ENCODE measurements at regions not wholly inside any gene's neighbourhood (a gene's known extent, or its start where the extent isn't known, plus 50 kb on each side); places are given as distances from the start of the nearest gene placed in this dataset.
A peak's percentile ranks its signal among the peaks of the same experiment; 100 is the strongest.

- Histone ChIP-seq H3K27ac (ENCODE audit: low read depth) (0 out of 2 replicates have a peak overlapping the region, but pooled peaks have one; percentile 15), H3K27me3 (ENCODE audit: insufficient read depth) (no peaks in the 10 kb centered on the region), H4K20me1 (replicated peaks; ENCODE audit: insufficient read depth) (no peaks in the 10 kb centered on the region), H3K4me1 (ENCODE audit: insufficient read depth) (peaks cover 20% of the 10 kb centered on the region), H3K36me3 (ENCODE audit: insufficient read depth) (no peaks in the 10 kb centered on the region), H3F3A (replicated peaks; ENCODE audit: low read depth) (no peaks in the 10 kb centered on the region), H3K9me2 (ENCODE audit: insufficient read depth) (peaks cover 4% of the 10 kb centered on the region; the same call in 1 of the 2 replicates), H3K4me2 (peak overlapping the region; percentile 49), H3K79me2 (replicated peaks; ENCODE audit: insufficient read depth) (no peaks in the 10 kb centered on the region), H2AFZ (peak overlapping the region; percentile 86; the same call in 1 of the 2 replicates), H3K4me3 (peak overlapping the region; percentile 9; the same call in 1 of the 2 replicates)
- TF ChIP-seq CREB1 (CRISPR knock-in tag; IDR thresholded peaks at IDR 0.05; ENCODE audit: low read depth) (no peak), REST (IDR thresholded peaks at IDR 0.05; ENCODE audit: unreplicated experiment) (no peak), JUNB (IDR thresholded peaks at IDR 0.05; ENCODE audit: unreplicated experiment) (no peak), POLR2AphosphoS5 (IDR thresholded peaks at IDR 0.05; ENCODE audit: low read depth) (no peak), NANOG (IDR thresholded peaks at IDR 0.05; ENCODE audit: borderline replicate concordance) (no peak), ZNF331 (CRISPR knock-in tag; IDR thresholded peaks at IDR 0.05; ENCODE audit: low read depth) (no peak), EZH2phosphoT487 (IDR thresholded peaks at IDR 0.05; ENCODE audit: unreplicated experiment) (no peak), STAT1 (IDR thresholded peaks at IDR 0.05; ENCODE audit: unreplicated experiment) (no peak), EZH2 (IDR thresholded peaks at IDR 0.05; ENCODE audit: low read depth, unreplicated experiment) (no peak), ETS1 (IDR thresholded peaks at IDR 0.05) (no peak)
- TF ChIP-seq, protein P1, sequence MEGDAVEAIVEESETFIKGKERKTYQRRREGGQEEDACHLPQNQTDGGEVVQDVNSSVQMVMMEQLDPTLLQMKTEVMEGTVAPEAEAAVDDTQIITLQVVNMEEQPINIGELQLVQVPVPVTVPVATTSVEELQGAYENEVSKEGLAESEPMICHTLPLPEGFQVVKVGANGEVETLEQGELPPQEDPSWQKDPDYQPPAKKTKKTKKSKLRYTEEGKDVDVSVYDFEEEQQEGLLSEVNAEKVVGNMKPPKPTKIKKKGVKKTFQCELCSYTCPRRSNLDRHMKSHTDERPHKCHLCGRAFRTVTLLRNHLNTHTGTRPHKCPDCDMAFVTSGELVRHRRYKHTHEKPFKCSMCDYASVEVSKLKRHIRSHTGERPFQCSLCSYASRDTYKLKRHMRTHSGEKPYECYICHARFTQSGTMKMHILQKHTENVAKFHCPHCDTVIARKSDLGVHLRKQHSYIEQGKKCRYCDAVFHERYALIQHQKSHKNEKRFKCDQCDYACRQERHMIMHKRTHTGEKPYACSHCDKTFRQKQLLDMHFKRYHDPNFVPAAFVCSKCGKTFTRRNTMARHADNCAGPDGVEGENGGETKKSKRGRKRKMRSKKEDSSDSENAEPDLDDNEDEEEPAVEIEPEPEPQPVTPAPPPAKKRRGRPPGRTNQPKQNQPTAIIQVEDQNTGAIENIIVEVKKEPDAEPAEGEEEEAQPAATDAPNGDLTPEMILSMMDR (conservative IDR thresholded peaks at IDR 0.05; ENCODE audit: low read depth in 2 of 2) = no peak
- TF ChIP-seq, protein P2, sequence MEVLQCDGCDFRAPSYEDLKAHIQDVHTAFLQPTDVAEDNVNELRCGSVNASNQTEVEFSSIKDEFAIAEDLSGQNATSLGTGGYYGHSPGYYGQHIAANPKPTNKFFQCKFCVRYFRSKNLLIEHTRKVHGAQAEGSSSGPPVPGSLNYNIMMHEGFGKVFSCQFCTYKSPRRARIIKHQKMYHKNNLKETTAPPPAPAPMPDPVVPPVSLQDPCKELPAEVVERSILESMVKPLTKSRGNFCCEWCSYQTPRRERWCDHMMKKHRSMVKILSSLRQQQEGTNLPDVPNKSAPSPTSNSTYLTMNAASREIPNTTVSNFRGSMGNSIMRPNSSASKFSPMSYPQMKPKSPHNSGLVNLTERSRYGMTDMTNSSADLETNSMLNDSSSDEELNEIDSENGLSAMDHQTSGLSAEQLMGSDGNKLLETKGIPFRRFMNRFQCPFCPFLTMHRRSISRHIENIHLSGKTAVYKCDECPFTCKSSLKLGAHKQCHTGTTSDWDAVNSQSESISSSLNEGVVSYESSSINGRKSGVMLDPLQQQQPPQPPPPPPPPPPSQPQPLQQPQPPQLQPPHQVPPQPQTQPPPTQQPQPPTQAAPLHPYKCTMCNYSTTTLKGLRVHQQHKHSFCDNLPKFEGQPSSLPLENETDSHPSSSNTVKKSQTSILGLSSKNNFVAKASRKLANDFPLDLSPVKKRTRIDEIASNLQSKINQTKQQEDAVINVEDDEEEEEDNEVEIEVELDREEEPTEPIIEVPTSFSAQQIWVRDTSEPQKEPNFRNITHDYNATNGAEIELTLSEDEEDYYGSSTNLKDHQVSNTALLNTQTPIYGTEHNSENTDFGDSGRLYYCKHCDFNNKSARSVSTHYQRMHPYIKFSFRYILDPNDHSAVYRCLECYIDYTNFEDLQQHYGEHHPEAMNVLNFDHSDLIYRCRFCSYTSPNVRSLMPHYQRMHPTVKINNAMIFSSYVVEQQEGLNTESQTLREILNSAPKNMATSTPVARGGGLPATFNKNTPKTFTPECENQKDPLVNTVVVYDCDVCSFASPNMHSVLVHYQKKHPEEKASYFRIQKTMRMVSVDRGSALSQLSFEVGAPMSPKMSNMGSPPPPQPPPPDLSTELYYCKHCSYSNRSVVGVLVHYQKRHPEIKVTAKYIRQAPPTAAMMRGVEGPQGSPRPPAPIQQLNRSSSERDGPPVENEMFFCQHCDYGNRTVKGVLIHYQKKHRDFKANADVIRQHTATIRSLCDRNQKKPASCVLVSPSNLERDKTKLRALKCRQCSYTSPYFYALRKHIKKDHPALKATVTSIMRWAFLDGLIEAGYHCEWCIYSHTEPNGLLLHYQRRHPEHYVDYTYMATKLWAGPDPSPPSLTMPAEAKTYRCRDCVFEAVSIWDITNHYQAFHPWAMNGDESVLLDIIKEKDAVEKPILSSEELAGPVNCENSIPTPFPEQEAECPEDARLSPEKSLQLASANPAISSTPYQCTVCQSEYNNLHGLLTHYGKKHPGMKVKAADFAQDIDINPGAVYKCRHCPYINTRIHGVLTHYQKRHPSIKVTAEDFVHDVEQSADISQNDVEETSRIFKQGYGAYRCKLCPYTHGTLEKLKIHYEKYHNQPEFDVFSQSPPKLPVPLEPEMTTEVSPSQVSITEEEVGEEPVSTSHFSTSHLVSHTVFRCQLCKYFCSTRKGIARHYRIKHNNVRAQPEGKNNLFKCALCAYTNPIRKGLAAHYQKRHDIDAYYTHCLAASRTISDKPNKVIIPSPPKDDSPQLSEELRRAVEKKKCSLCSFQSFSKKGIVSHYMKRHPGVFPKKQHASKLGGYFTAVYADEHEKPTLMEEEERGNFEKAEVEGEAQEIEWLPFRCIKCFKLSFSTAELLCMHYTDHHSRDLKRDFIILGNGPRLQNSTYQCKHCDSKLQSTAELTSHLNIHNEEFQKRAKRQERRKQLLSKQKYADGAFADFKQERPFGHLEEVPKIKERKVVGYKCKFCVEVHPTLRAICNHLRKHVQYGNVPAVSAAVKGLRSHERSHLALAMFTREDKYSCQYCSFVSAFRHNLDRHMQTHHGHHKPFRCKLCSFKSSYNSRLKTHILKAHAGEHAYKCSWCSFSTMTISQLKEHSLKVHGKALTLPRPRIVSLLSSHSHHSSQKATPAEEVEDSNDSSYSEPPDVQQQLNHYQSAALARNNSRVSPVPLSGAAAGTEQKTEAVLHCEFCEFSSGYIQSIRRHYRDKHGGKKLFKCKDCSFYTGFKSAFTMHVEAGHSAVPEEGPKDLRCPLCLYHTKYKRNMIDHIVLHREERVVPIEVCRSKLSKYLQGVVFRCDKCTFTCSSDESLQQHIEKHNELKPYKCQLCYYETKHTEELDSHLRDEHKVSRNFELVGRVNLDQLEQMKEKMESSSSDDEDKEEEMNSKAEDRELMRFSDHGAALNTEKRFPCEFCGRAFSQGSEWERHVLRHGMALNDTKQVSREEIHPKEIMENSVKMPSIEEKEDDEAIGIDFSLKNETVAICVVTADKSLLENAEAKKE (CRISPR knock-in tag; IDR thresholded peaks at IDR 0.05) = no peak
- no peak for DNase-seq (ENCODE audit: low spot score)
- Mint-ChIP-seq H3K27me3 (ENCODE audit: insufficient read depth, low read depth, poor library complexity) (peaks cover 11% of the 10 kb centered on the region), H3K36me3 (ENCODE audit: low read depth) (no peaks in the 10 kb centered on the region), H3K9me3 (no peaks in the 10 kb centered on the region), H3K4me1 (peaks cover 42% of the 10 kb centered on the region), H3K27ac (0 out of 2 replicates have a peak overlapping the region, but pooled peaks have one; percentile 0), H3K4me3 (no peak overlapping the region)
- ATAC-seq = no peak
Measured at GRCh38 chr11:126140201-126140925, 71.1 kb downstream of the RPUSD4 start.
